ENCODE measurements at regions not wholly inside any gene's neighbourhood (a gene's known extent, or its start where the extent isn't known, plus 50 kb on each side); places are given as distances from the start of the nearest gene placed in this dataset.

DNA sequence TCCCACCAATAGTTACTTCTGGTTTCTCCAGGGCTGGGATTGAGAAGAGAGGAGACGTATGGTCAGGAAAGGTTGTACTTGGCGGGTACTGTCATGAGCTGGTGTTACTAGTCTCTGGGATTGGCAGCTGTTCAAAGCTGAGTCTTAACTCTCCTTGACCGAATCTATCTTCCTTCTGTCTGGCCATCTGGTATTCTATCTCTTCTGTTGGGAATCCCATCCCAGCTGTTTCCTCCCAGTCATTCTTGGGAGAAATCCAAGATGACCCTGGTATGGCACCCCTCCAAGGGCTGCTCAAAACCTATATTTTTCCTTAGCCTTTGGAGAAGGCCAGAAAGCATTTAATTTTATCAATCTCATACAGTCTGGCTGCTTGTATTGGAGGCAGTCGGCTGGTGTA is 287.0 kb upstream of the CHD6 start:
- Histone ChIP-seq H2AK9ac (replicated peaks; ENCODE audit: low read depth, low read length, poor library complexity) (no peak overlapping the region), H2BK20ac (ENCODE audit: low read depth, low read length) (no peak overlapping the region), H3K4me3 (ENCODE audit: insufficient read depth, low read depth, low read length) (no peak overlapping the region), H4K5ac (ENCODE audit: low read depth, low read length) (no peak overlapping the region), H4K20me1 (ENCODE audit: insufficient read depth, low read length) (no peaks in the 10 kb centered on the region), H2BK120ac (ENCODE audit: low read depth, low read length) (no peak overlapping the region), H2AK5ac (ENCODE audit: low read depth, low read length) (no peak overlapping the region), H3K18ac (ENCODE audit: low read depth, low read length) (no peak overlapping the region), H2BK5ac (ENCODE audit: low read depth, low read length, poor library complexity, severe bottlenecking) (no peak overlapping the region), H3K4me1 (ENCODE audit: control insufficient read depth, insufficient read depth, low read length) (no peaks in the 10 kb centered on the region), H3K4ac (ENCODE audit: low read depth, low read length) (no peak overlapping the region), H3K9me1 (ENCODE audit: insufficient read depth, low read length) (no peaks in the 10 kb centered on the region), H3K56ac (ENCODE audit: extremely low read depth, insufficient read depth, low read length) (no peak overlapping the region), H2AFZ (replicated peaks; ENCODE audit: low read length, poor library complexity) (no peak overlapping the region), H3K27me3 (ENCODE audit: control insufficient read depth, insufficient read depth, low read length) (no peaks in the 10 kb centered on the region), H3K4me2 (ENCODE audit: low read depth, low read length) (no peak overlapping the region), H3K9ac (ENCODE audit: low read depth, low read length) (no peak overlapping the region), H2BK15ac (ENCODE audit: low read depth, low read length) (no peak overlapping the region), H3K14ac (replicated peaks; ENCODE audit: low read depth, low read length) (no peak overlapping the region), H4K91ac (ENCODE audit: insufficient read depth, low read depth, low read length) (no peak overlapping the region), H3K27ac (ENCODE audit: insufficient read depth, low read length) (no peak overlapping the region), H3K79me1 (ENCODE audit: low read depth in 1 of 2, low read length in 2 of 2) (no peaks in the 10 kb centered on the region), H3K23ac (ENCODE audit: low read depth, low read length) (no peak overlapping the region), H3K36me3 (ENCODE audit: control insufficient read depth, insufficient read depth, low read length) (no peaks in the 10 kb centered on the region), H3K9me3 (ENCODE audit: control insufficient read depth, insufficient read depth, low read length) (no peaks in the 10 kb centered on the region), H4K8ac (ENCODE audit: low read depth in 2 of 2, low read length in 2 of 2) (no peak overlapping the region)
- TF ChIP-seq MAZ (IDR thresholded peaks at IDR 0.05; ENCODE audit: borderline replicate concordance, low read depth, low read length) (no peak), RFX5 (IDR thresholded peaks at IDR 0.05; ENCODE audit: low read depth, low read length) (no peak), CEBPB (IDR thresholded peaks at IDR 0.05; ENCODE audit: low read depth, low read length) (no peak), RAD21 (IDR thresholded peaks at IDR 0.05; ENCODE audit: low read length) (no peak), FOS (IDR thresholded peaks at IDR 0.05; ENCODE audit: low read depth, low read length) (no peak)
- TF ChIP-seq, protein P1, sequence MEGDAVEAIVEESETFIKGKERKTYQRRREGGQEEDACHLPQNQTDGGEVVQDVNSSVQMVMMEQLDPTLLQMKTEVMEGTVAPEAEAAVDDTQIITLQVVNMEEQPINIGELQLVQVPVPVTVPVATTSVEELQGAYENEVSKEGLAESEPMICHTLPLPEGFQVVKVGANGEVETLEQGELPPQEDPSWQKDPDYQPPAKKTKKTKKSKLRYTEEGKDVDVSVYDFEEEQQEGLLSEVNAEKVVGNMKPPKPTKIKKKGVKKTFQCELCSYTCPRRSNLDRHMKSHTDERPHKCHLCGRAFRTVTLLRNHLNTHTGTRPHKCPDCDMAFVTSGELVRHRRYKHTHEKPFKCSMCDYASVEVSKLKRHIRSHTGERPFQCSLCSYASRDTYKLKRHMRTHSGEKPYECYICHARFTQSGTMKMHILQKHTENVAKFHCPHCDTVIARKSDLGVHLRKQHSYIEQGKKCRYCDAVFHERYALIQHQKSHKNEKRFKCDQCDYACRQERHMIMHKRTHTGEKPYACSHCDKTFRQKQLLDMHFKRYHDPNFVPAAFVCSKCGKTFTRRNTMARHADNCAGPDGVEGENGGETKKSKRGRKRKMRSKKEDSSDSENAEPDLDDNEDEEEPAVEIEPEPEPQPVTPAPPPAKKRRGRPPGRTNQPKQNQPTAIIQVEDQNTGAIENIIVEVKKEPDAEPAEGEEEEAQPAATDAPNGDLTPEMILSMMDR (conservative IDR thresholded peaks at IDR 0.05; ENCODE audit: low read depth, low read length), result no peak
- intact Hi-C loops (cut with micrococcal nuclease) (no loop called here), dilution Hi-C loops (cut with HindIII; ENCODE audit: low sequenced_read_pairs, unreplicated experiment) (no loop called here), in situ Hi-C loops (cut with MboI; ENCODE audit: low sequenced_read_pairs) (no loop called here)
- ATAC-seq (ENCODE audit: low read depth) (no peak), DNase-seq (no peak)
- WGBS, 2 experiments (ENCODE audit: extremely low coverage in 2 of 2, insufficient read length in 1 of 2), result no CpG with 5 or more reads among the region's 4 CpGs
- no TSS peak for BruUV-seq (replicated peaks)
- POLR2A ChIA-PET (ENCODE audit: unreplicated experiment), result no interaction called here
- CTCF ChIA-PET, result no interaction called here
